Body of pancreas (tissue), 4 donors: ENCODE measurements at regions not wholly inside any gene's neighbourhood (a gene's known extent, or its start where the extent isn't known, plus 50 kb on each side); places are given as distances from the start of the nearest gene placed in this dataset.

Experiments
- ATAC-seq: fragments of 150-250 bp; one replicate; pipeline ENCODE4 v1.9.1; 2016
- DNase-seq, 4 donors: peaks; one replicate each; pipeline ENCODE4 v3.0.0-alpha.2; 2019
- H3K27ac ChIP-seq, 4 donors: fragments of 200-600 bp; sonication (generic); 1 replicate in 3 of 4; 2 replicates in 1 of 4; pipeline versions ENCODE4 v1.5.1 to v1.6.1; 2016 to 2019; ENCODE audit warnings: mild to moderate bottlenecking in 1 of 4, mixed read lengths in 1 of 4, moderate library complexity in 1 of 4
- H3K27me3 ChIP-seq, 2 donors: fragments of 200-600 bp; sonication (generic); one replicate each; pipeline ENCODE4 v1.6.0; 2016; ENCODE audit warnings: mild to moderate bottlenecking in 1 of 2
- H3K36me3 ChIP-seq, 2 donors: fragments of 200-600 bp; sonication (generic); replicated peaks in 1 of 2; 2 replicates each; pipeline ENCODE4 v1.5.1; 2016; ENCODE audit warnings: low read depth in 2 of 2; ENCODE audit not compliant: insufficient read depth in 1 of 2
- H3K4me1 ChIP-seq: fragments of 200-600 bp; sonication (generic); one replicate; pipeline ENCODE4 v1.6.0; 2016
- H3K4me3 ChIP-seq, 2 donors: fragments of 200-600 bp; sonication (generic); 1 replicate in 1 of 2; 2 replicates in 1 of 2; pipeline ENCODE4 v1.5.1; 2016 to 2019
- H3K9me3 ChIP-seq, 3 donors: fragments of 200-600 bp; sonication (generic); 1 replicate in 2 of 3; 2 replicates in 1 of 3; pipeline ENCODE4 v1.5.1; 2016
- POLR2A ChIP-seq, 3 donors: fragments of 450-650 bp; IDR thresholded peaks; one replicate each; pipeline ENCODE4 v1.6.1; 2016; ENCODE audit warnings: antibody characterized with exemption in 3 of 3, mild to moderate bottlenecking in 2 of 3
- WGBS, 2 donors: methylation state at CpG; one replicate each; pipeline ENCODE4 v1.1.5; 2017; 5-methylcytosine and 5-hydroxymethylcytosine counted together
- intact Hi-C: fragments of 100-400 bp; cut with DNase I; formaldehyde crosslinking; loops from one replicate; pipeline ENCODE4 v1.15.1; 2023
- TF ChIP-seq, protein P1 (sequence below), 7 experiments: fragments of 450-650 bp in 4 of 7; fragments of 200-600 bp in 3 of 7; sonication (generic) in 3 of 7; IDR thresholded peaks; one replicate each; pipeline ENCODE4 v1.5.1; 2016 to 2019; ENCODE audit warnings: antibody characterized with exemption in 7 of 7

DNA sequence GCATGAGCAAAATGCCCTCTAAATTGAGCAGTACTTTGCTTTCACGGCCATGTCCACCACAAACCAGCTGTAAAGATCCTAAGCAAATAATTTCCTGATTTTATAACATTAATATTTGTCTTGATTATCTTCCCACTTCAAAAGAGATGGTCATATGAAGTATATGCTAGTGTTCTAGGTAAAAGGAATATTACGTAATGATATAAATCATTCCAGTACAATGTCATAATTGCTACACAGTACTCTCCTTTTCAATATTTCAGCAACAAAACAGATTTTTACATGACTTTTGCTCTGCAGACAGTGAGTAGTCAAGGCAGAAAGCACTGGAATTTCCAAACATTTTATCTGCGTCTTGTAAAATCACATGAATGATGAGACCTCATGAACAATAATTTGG is 572.8 kb upstream of the FRG1 start:
- H3K9me3 ChIP-seq = no peaks in the 10 kb centered on the region
- ATAC-seq (no peak), DNase-seq (no peak)
- TF ChIP-seq POLR2A (IDR thresholded peaks at IDR 0.05) = no peak
- TF ChIP-seq, protein P1, sequence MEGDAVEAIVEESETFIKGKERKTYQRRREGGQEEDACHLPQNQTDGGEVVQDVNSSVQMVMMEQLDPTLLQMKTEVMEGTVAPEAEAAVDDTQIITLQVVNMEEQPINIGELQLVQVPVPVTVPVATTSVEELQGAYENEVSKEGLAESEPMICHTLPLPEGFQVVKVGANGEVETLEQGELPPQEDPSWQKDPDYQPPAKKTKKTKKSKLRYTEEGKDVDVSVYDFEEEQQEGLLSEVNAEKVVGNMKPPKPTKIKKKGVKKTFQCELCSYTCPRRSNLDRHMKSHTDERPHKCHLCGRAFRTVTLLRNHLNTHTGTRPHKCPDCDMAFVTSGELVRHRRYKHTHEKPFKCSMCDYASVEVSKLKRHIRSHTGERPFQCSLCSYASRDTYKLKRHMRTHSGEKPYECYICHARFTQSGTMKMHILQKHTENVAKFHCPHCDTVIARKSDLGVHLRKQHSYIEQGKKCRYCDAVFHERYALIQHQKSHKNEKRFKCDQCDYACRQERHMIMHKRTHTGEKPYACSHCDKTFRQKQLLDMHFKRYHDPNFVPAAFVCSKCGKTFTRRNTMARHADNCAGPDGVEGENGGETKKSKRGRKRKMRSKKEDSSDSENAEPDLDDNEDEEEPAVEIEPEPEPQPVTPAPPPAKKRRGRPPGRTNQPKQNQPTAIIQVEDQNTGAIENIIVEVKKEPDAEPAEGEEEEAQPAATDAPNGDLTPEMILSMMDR (IDR thresholded peaks at IDR 0.05) = no peak
- no peaks in the 10 kb centered on the region for H3K36me3 ChIP-seq
- intact Hi-C loops = no loop called here
- no peak overlapping the region for H3K27ac ChIP-seq
- H3K4me1 ChIP-seq = no peaks in the 10 kb centered on the region
- H3K27me3 ChIP-seq = no peaks in the 10 kb centered on the region
- WGBS, 2 donors = 70 to 72% methylated on average over 3 of the region's 3 CpGs
- no peak overlapping the region for H3K4me3 ChIP-seq

- Histone ChIP-seq H3K36me3 (no peaks in the 10 kb centered on the region), H3K27me3 (no peaks in the 10 kb centered on the region), H3K4me1 (no peaks in the 10 kb centered on the region), H3K9me3 (no peaks in the 10 kb centered on the region), H3K27ac (no peak overlapping the region), H3K4me3 (no peak overlapping the region)
- intact Hi-C loops = no loop called here
- DNase-seq (no peak), ATAC-seq (no peak)
- no peak for TF ChIP-seq POLR2A (IDR thresholded peaks at IDR 0.05)
- TF ChIP-seq, protein P1 (IDR thresholded peaks at IDR 0.05) = no peak
- 55 to 57% methylated on average over 2 of the region's 2 CpGs for WGBS, 2 donors
Measured at GRCh38 chr4:189374176-189374575, 566.5 kb upstream of the FRG1 start.

DNA sequence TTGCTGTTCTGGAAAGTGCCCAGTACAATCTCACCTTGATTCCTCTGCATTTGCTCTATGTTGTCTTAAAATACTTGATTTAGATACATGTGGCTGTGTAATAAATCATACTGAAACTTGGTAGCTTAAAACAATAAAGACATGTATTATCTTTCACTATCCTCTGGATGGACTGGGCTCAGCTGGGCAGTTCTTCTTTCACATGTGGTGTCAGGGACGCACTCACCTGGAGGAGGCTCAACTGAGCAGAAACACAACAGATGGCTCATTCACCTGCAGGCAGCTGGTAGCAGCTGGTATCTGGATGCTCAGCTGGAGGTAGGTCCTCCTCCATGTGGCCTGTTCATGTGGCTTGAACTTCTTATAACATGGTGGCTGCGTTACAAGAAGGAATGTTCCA is 563.8 kb upstream of the FRG1 start:
- Histone ChIP-seq H3K27ac (no peak overlapping the region), H3K9me3 (no peaks in the 10 kb centered on the region), H3K4me1 (no peaks in the 10 kb centered on the region), H3K27me3 (no peaks in the 10 kb centered on the region), H3K4me3 (no peak overlapping the region), H3K36me3 (no peaks in the 10 kb centered on the region)
- intact Hi-C loops = no loop called here
- DNase-seq (no peak), ATAC-seq (no peak)
- WGBS, 2 donors = 63 to 70% methylated on average over 1 to 2 of the region's 2 CpGs
- TF ChIP-seq, protein P1 (IDR thresholded peaks at IDR 0.05) = no peak
- no peak for TF ChIP-seq POLR2A (IDR thresholded peaks at IDR 0.05)

GRCh38 chr4:189377569-189377968 is 563.1 kb upstream of the FRG1 start:
- Histone ChIP-seq H3K4me3 (no peak overlapping the region), H3K4me1 (no peaks in the 10 kb centered on the region), H3K27ac (no peak overlapping the region), H3K9me3 (no peaks in the 10 kb centered on the region), H3K27me3 (no peaks in the 10 kb centered on the region), H3K36me3 (no peaks in the 10 kb centered on the region)
- 41 to 56% methylated on average over 2 of the region's 2 CpGs for WGBS, 2 donors
- TF ChIP-seq, protein P1 (IDR thresholded peaks at IDR 0.05) = no peak
- TF ChIP-seq POLR2A (IDR thresholded peaks at IDR 0.05) = no peak
- ATAC-seq (no peak), DNase-seq (no peak)
- intact Hi-C loops = no loop called here

DNA sequence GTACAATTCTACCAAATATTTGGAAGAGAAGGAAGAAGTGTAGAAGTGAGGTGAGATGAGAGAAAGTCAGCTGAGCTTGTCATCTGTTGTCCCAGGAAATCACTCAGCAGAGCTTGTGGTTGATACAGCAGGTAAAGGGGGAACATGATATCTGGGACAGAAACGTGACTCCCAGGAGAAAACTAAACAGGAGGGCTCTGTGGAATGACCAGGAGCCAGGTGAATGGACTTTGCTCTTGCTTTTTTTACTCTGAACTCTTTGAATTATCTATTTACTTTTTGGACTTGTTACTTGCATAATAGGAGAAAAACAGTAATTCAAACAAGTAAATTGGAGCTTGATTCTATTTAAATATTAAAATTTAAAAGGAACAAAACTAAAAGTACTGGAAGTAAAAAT is 555.6 kb upstream of the FRG1 start:
- ATAC-seq (no peak), DNase-seq (no peak)
- H3K27ac ChIP-seq = no peak overlapping the region
- H3K4me1 ChIP-seq = peaks cover 3% of the 10 kb centered on the region
- intact Hi-C loops = no loop called here
- H3K4me3 ChIP-seq = no peak overlapping the region
- H3K27me3 ChIP-seq = no peaks in the 10 kb centered on the region
- WGBS, 2 donors = 3 to 16% methylated on average over 1 of the region's 1 CpG
- no peaks in the 10 kb centered on the region for H3K9me3 ChIP-seq
- H3K36me3 ChIP-seq = no peaks in the 10 kb centered on the region
- TF ChIP-seq, protein P1 (IDR thresholded peaks at IDR 0.05) = no peak
